Epithelial cell of esophagus (primary cell): ENCODE measurements at regions not wholly inside any gene's neighbourhood (a gene's known extent, or its start where the extent isn't known, plus 50 kb on each side); places are given as distances from the start of the nearest gene placed in this dataset.

Experiments
- DNase-seq: peaks from one replicate; pipeline ENCODE4 v3.0.0; 2010; ENCODE audit warnings: low read depth
- H3K4me3 ChIP-seq: 2 replicates; pipeline ENCODE4 v1.5.1; 2011; ENCODE audit warnings: mild to moderate bottlenecking, low read length, control low read depth
- CTCF ChIP-seq: IDR thresholded peaks from 2 replicates; pipeline ENCODE4 v1.5.1; 2011; ENCODE audit warnings: low read depth, mild to moderate bottlenecking, low read length, control low read depth, inconsistent platforms; ENCODE audit not compliant: insufficient read depth; ENCODE audit errors: missing control alignments

GRCh38 chr1:36673202-36673601 is 190.5 kb upstream of the CSF3R start:
- H3K4me3 ChIP-seq, result no peak overlapping the region
- no peak for TF ChIP-seq CTCF
- no peak for DNase-seq

- no peak overlapping the region for H3K4me3 ChIP-seq
- no peak for DNase-seq
- TF ChIP-seq CTCF, result no peak
Measured at GRCh38 chr1:36669262-36669661, 186.5 kb upstream of the CSF3R start.

- H3K4me3 ChIP-seq, result no peak overlapping the region
- TF ChIP-seq CTCF, result no peak
- DNase-seq, result no peak
Measured at GRCh38 chr1:36667836-36668235, 185.1 kb upstream of the CSF3R start.

- no peak for DNase-seq
- no peak for TF ChIP-seq CTCF
- H3K4me3 ChIP-seq, result no peak overlapping the region
Measured at GRCh38 chr1:36667256-36667655, 184.5 kb upstream of the CSF3R start.

GRCh38 chr1:36665478-36666080 is 182.9 kb upstream of the CSF3R start:
- no peak for TF ChIP-seq CTCF
- no peak for DNase-seq

GRCh38 chr1:36664571-36665287 is 182.0 kb upstream of the CSF3R start:
- DNase-seq, result no peak

More at GRCh38 chr1:36665478-36666080, 182.9 kb upstream of the CSF3R start:
- no peak overlapping the region for H3K4me3 ChIP-seq

More at GRCh38 chr1:36664571-36665287, 182.0 kb upstream of the CSF3R start:
- no peak overlapping the region for H3K4me3 ChIP-seq
- no peak for TF ChIP-seq CTCF
